ENCODE measurements at regions not wholly inside any gene's neighbourhood (a gene's known extent, or its start where the extent isn't known, plus 50 kb on each side); places are given as distances from the start of the nearest gene placed in this dataset.

GRCh38 chr2:7584017-7584416, 666.8 kb downstream of the RNF144A start:
- intact Hi-C loops (cut with DNase I): no loop called here

GRCh38 chr2:7586898-7587297, 669.7 kb downstream of the RNF144A start:
- H3K9me3 ChIP-seq: no peaks in the 10 kb centered on the region
- H3K4me1 ChIP-seq: no peaks in the 10 kb centered on the region
- no peak for DNase-seq
- H3K4me3 ChIP-seq: no peak overlapping the region
- intact Hi-C loops (cut with DNase I): no loop called here
- H3K27ac ChIP-seq: no peak overlapping the region
- no peak for ATAC-seq
- 79 to 86% (median 84%) methylated on average over 4 of the region's 4 CpGs for WGBS, 4 donors
- TF ChIP-seq POLR2A (IDR thresholded peaks at IDR 0.05) (no peak), CTCF (IDR thresholded peaks at IDR 0.05) (no peak)
- H3K27me3 ChIP-seq: no peaks in the 10 kb centered on the region
- no peaks in the 10 kb centered on the region for H3K36me3 ChIP-seq

More at GRCh38 chr2:7584017-7584416, 666.8 kb downstream of the RNF144A start:
- Histone ChIP-seq H3K27ac (no peak overlapping the region), H3K4me3 (no peak overlapping the region), H3K9me3 (peaks cover 0 to 4% (median 0%) of the 10 kb centered on the region in 12 donors), H3K27me3 (no peaks in the 10 kb centered on the region), H3K4me1 (no peaks in the 10 kb centered on the region), H3K36me3 (no peaks in the 10 kb centered on the region)
- DNase-seq (no peak), ATAC-seq (no peak)
- no peak for TF ChIP-seq POLR2A (IDR thresholded peaks at IDR 0.05)
- TF ChIP-seq CTCF (IDR thresholded peaks at IDR 0.05): no peak

- WGBS, 4 donors: 71 to 74% (median 73%) methylated on average over 5 of the region's 5 CpGs
- Histone ChIP-seq H3K36me3 (no peaks in the 10 kb centered on the region), H3K9me3 (no peaks in the 10 kb centered on the region), H3K4me1 (no peaks in the 10 kb centered on the region), H3K4me3 (no peak overlapping the region), H3K27ac (no peak overlapping the region), H3K27me3 (no peaks in the 10 kb centered on the region)
- intact Hi-C loops (cut with DNase I): no loop called here
- TF ChIP-seq POLR2A (IDR thresholded peaks at IDR 0.05): no peak
- no peak for TF ChIP-seq CTCF (IDR thresholded peaks at IDR 0.05)
- ATAC-seq: no peak
- no peak for DNase-seq
Measured at GRCh38 chr2:7588295-7588694, 671.1 kb downstream of the RNF144A start.

GRCh38 chr2:7592618-7593140, 675.5 kb downstream of the RNF144A start:
- ATAC-seq (no peak), DNase-seq (no peak)
- Histone ChIP-seq H3K36me3 (no peaks in the 10 kb centered on the region), H3K27ac (no peak overlapping the region), H3K4me1 (no peaks in the 10 kb centered on the region), H3K4me3 (no peak overlapping the region), H3K27me3 (no peaks in the 10 kb centered on the region), H3K9me3 (no peaks in the 10 kb centered on the region)
- TF ChIP-seq POLR2A (IDR thresholded peaks at IDR 0.05) (no peak), CTCF (IDR thresholded peaks at IDR 0.05) (no peak)
- WGBS, 4 donors: 58 to 68% (median 62%) methylated on average over 5 of the region's 5 CpGs
- intact Hi-C loops (cut with DNase I): no loop called here

Data from heart left ventricle (tissue), 16 donors.